ENCODE measurements at regions not wholly inside any gene's neighbourhood (a gene's known extent, or its start where the extent isn't known, plus 50 kb on each side); places are given as distances from the start of the nearest gene placed in this dataset.

GRCh38 chr13:29920025-29920643 is 69.7 kb upstream of the UBL3 start:
- no peak for TF ChIP-seq GATA3 (IDR thresholded peaks at IDR 0.05; ENCODE audit: low read depth, low read length)
- TF ChIP-seq GATA2 (IDR thresholded peaks at IDR 0.05; ENCODE audit: low read depth, low read length) = no peak

GRCh38 chr13:29918845-29919244 is 68.4 kb upstream of the UBL3 start:
- TF ChIP-seq GATA3 (IDR thresholded peaks at IDR 0.05; ENCODE audit: low read depth, low read length) (no peak), GATA2 (IDR thresholded peaks at IDR 0.05; ENCODE audit: low read depth, low read length) (no peak)

DNA sequence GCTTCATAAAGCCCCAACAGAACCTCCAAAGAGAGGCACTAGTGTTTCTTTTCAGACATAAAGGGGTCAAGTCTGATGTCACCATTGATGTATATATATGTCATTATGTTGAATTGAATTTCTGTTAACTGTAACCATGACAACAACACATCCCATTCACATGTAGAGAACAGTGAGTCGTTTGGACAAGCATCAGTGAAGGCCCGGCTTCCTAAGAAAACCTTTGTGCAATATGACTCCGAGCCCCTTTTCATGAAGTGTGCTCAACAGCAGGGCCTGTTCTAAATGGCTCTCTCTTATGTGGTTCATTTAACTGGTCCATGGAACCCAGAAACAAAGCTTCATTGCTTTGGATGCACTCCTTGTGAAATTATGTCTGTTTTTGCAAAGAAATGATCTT is 67.2 kb upstream of the UBL3 start:
- TF ChIP-seq GATA3 (IDR thresholded peaks at IDR 0.05; ENCODE audit: low read depth, low read length) = no peak
- no peak for TF ChIP-seq GATA2 (IDR thresholded peaks at IDR 0.05; ENCODE audit: low read depth, low read length)

- TF ChIP-seq GATA2 (IDR thresholded peaks at IDR 0.05; ENCODE audit: low read depth, low read length) (no peak), GATA3 (IDR thresholded peaks at IDR 0.05; ENCODE audit: low read depth, low read length) (no peak)
Observed at GRCh38 chr13:29914581-29914980, 64.2 kb upstream of the UBL3 start.

DNA sequence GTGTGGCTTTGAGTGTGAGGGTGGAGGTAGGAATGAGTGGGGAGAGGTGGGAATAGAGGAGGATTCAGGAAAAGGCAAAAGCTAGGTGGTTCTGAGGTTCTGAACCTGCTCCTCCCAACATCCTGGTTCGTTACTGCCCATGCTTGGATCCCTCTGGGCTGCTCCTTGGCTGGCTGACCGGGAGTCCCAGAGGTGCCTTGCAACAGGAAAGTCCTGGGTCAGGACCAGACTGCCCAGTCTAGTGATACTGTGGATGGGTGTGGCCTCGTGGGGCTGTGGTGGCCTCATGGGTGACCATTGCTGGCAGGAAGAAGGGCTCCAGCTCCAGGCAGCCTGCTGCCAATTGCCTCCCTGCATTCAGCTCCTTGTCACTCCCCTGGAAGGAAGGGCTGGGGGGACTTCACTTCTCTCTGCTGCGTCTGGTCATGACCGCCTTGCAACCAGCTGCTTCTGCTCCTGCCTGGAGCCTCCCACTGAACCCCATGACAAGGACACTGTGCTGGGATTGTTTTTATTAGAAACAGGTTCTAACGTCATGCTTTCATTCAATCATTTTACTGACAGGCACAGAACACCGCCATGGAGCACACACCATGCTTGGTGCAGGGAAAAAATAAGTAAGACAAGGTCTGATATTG is 61.5 kb upstream of the UBL3 start:
- no peak for TF ChIP-seq GATA3 (IDR thresholded peaks at IDR 0.05; ENCODE audit: low read depth, low read length)
- TF ChIP-seq GATA2 (IDR thresholded peaks at IDR 0.05; ENCODE audit: low read depth, low read length) = no peak

GRCh38 chr13:29909975-29910674 is 59.7 kb upstream of the UBL3 start:
- TF ChIP-seq GATA3 (IDR thresholded peaks at IDR 0.05; ENCODE audit: low read depth, low read length) (no peak), GATA2 (IDR thresholded peaks at IDR 0.05; ENCODE audit: low read depth, low read length) (no peak)

GRCh38 chr13:29909081-29909730 is 58.8 kb upstream of the UBL3 start:
- TF ChIP-seq GATA3 (IDR thresholded peaks at IDR 0.05; ENCODE audit: low read depth, low read length) (no peak; the same call in 1 of the 2 replicates), GATA2 (IDR thresholded peaks at IDR 0.05; ENCODE audit: low read depth, low read length) (no peak)

- TF ChIP-seq GATA2 (IDR thresholded peaks at IDR 0.05; ENCODE audit: low read depth, low read length) = no peak
- TF ChIP-seq GATA3 (IDR thresholded peaks at IDR 0.05; ENCODE audit: low read depth, low read length) = no peak
Observed at GRCh38 chr13:29908416-29909080, 58.1 kb upstream of the UBL3 start.

GRCh38 chr13:29907670-29908069 is 57.3 kb upstream of the UBL3 start:
- no peak for TF ChIP-seq GATA2 (IDR thresholded peaks at IDR 0.05; ENCODE audit: low read depth, low read length)
- no peak for TF ChIP-seq GATA3 (IDR thresholded peaks at IDR 0.05; ENCODE audit: low read depth, low read length)

- TF ChIP-seq GATA3 (IDR thresholded peaks at IDR 0.05; ENCODE audit: low read depth, low read length) = no peak
- no peak for TF ChIP-seq GATA2 (IDR thresholded peaks at IDR 0.05; ENCODE audit: low read depth, low read length)
Observed at GRCh38 chr13:29906432-29907011, 56.1 kb upstream of the UBL3 start.

GRCh38 chr13:29905845-29906244 is 55.4 kb upstream of the UBL3 start:
- TF ChIP-seq GATA2 (IDR thresholded peaks at IDR 0.05; ENCODE audit: low read depth, low read length) (no peak), GATA3 (IDR thresholded peaks at IDR 0.05; ENCODE audit: low read depth, low read length) (no peak)

- TF ChIP-seq GATA2 (IDR thresholded peaks at IDR 0.05; ENCODE audit: low read depth, low read length) (no peak), GATA3 (IDR thresholded peaks at IDR 0.05; ENCODE audit: low read depth, low read length) (no peak)
Observed at GRCh38 chr13:29903996-29904395, 53.6 kb upstream of the UBL3 start.

GRCh38 chr13:29903543-29903942 is 53.1 kb upstream of the UBL3 start:
- no peak for TF ChIP-seq GATA2 (IDR thresholded peaks at IDR 0.05; ENCODE audit: low read depth, low read length)
- no peak for TF ChIP-seq GATA3 (IDR thresholded peaks at IDR 0.05; ENCODE audit: low read depth, low read length)
